ENCODE measurements at regions not wholly inside any gene's neighbourhood (a gene's known extent, or its start where the extent isn't known, plus 50 kb on each side); places are given as distances from the start of the nearest gene placed in this dataset.
"Not testable (repeated sequence)": the region's sequence is repeated elsewhere in the genome, so short reads cannot be mapped to it uniquely, and the experiment has no call there.

DNA sequence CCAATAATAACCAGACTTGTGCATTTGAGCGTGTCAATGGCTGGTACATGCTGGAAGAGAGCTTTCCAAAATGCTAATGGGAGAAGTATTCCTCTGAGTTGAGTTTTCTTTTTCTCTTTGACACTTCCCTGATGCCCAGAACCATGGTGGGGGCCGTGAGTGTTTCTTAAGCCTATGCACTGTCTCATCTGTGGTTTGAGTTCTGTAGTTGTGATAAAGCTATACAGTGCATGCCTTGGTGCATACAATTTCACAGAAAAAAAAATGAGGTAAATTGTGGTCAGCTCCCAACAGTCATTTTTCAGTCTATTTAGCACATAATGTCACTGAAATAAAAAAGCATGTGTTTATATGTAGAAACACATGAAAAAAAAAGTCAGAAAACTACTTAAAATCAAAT lies 204.8 kb downstream of the HDGFL1 start:
- no peak for TF ChIP-seq POLR2A (IDR thresholded peaks at IDR 0.05)
- TF ChIP-seq, protein P1, sequence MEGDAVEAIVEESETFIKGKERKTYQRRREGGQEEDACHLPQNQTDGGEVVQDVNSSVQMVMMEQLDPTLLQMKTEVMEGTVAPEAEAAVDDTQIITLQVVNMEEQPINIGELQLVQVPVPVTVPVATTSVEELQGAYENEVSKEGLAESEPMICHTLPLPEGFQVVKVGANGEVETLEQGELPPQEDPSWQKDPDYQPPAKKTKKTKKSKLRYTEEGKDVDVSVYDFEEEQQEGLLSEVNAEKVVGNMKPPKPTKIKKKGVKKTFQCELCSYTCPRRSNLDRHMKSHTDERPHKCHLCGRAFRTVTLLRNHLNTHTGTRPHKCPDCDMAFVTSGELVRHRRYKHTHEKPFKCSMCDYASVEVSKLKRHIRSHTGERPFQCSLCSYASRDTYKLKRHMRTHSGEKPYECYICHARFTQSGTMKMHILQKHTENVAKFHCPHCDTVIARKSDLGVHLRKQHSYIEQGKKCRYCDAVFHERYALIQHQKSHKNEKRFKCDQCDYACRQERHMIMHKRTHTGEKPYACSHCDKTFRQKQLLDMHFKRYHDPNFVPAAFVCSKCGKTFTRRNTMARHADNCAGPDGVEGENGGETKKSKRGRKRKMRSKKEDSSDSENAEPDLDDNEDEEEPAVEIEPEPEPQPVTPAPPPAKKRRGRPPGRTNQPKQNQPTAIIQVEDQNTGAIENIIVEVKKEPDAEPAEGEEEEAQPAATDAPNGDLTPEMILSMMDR (IDR thresholded peaks at IDR 0.05), result no peak
- H3K36me3 ChIP-seq (replicated peaks in 1 of 2), result no peaks in the 10 kb centered on the region
- no peaks in the 10 kb centered on the region for H3K9me3 ChIP-seq (replicated peaks in 1 of 3)
- no peak overlapping the region for H3K4me3 ChIP-seq
- H3K27me3 ChIP-seq, result no peaks in the 10 kb centered on the region
- 64 to 76% (median 70%) methylated on average over 2 of the region's 2 CpGs for WGBS, 4 donors
- no peaks in the 10 kb centered on the region for H3K4me1 ChIP-seq (replicated peaks in 1 of 2)
- no peak for DNase-seq
- H3K27ac ChIP-seq, result no peak overlapping the region
- intact Hi-C loops (cut with DNase I), result no loop called here

DNA sequence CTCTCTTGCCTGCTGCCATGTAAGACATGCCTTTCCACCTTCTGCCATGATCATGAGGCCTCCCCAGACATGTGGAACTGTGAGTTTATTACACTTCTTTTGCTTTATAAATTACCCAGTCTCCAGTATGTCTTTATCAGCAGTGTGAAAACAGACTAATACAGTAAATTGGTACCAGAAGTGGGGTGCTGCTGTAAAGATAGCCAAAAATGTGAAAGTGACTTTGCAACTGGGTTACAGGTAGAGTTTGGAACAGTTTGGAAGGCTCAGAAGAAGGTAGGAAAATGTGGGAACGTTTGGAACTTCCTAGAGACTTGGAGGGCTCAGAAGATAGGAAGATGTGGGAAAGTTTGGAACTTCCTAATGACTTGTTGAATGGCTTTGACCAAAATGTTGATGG lies 209.1 kb downstream of the HDGFL1 start:
- H3K9me3 ChIP-seq (replicated peaks in 1 of 3); H3K27ac ChIP-seq; H3K4me1 ChIP-seq (replicated peaks in 1 of 2); DNase-seq; H3K4me3 ChIP-seq; H3K27me3 ChIP-seq; H3K36me3 ChIP-seq (replicated peaks in 1 of 2); intact Hi-C loops (cut with DNase I): not testable (repeated sequence)
- 18 to 29% (median 25%) methylated on average over 1 of the region's 1 CpG for WGBS, 4 donors

GRCh38 chr6:22779062-22779461 lies 209.7 kb downstream of the HDGFL1 start:
- WGBS, 4 donors, result 90 to 95% (median 92%) methylated on average over 2 of the region's 2 CpGs
- H3K27ac ChIP-seq, result no peak overlapping the region
- no peaks in the 10 kb centered on the region for H3K4me1 ChIP-seq (replicated peaks in 1 of 2)
- H3K9me3 ChIP-seq (replicated peaks in 1 of 3), result no peaks in the 10 kb centered on the region
- no peaks in the 10 kb centered on the region for H3K36me3 ChIP-seq (replicated peaks in 1 of 2)
- intact Hi-C loops (cut with DNase I), result no loop called here
- no peak overlapping the region for H3K4me3 ChIP-seq
- DNase-seq, result no peak
- TF ChIP-seq, protein P1 (IDR thresholded peaks at IDR 0.05), result no peak
- TF ChIP-seq POLR2A (IDR thresholded peaks at IDR 0.05), result no peak
- H3K27me3 ChIP-seq, result no peaks in the 10 kb centered on the region

GRCh38 chr6:22783931-22784330 lies 214.6 kb downstream of the HDGFL1 start:
- H3K27ac ChIP-seq, result no peak overlapping the region
- no peak for TF ChIP-seq POLR2A (IDR thresholded peaks at IDR 0.05)
- TF ChIP-seq, protein P1 (IDR thresholded peaks at IDR 0.05), result no peak
- H3K9me3 ChIP-seq (replicated peaks in 1 of 3), result no peaks in the 10 kb centered on the region
- no peaks in the 10 kb centered on the region for H3K4me1 ChIP-seq (replicated peaks in 1 of 2)
- intact Hi-C loops (cut with DNase I), result no loop called here
- H3K36me3 ChIP-seq (replicated peaks in 1 of 2), result no peaks in the 10 kb centered on the region
- H3K27me3 ChIP-seq, result no peaks in the 10 kb centered on the region
- 36 to 50% (median 47%) methylated on average over 4 of the region's 4 CpGs for WGBS, 4 donors
- DNase-seq, result no peak
- no peak overlapping the region for H3K4me3 ChIP-seq

DNA sequence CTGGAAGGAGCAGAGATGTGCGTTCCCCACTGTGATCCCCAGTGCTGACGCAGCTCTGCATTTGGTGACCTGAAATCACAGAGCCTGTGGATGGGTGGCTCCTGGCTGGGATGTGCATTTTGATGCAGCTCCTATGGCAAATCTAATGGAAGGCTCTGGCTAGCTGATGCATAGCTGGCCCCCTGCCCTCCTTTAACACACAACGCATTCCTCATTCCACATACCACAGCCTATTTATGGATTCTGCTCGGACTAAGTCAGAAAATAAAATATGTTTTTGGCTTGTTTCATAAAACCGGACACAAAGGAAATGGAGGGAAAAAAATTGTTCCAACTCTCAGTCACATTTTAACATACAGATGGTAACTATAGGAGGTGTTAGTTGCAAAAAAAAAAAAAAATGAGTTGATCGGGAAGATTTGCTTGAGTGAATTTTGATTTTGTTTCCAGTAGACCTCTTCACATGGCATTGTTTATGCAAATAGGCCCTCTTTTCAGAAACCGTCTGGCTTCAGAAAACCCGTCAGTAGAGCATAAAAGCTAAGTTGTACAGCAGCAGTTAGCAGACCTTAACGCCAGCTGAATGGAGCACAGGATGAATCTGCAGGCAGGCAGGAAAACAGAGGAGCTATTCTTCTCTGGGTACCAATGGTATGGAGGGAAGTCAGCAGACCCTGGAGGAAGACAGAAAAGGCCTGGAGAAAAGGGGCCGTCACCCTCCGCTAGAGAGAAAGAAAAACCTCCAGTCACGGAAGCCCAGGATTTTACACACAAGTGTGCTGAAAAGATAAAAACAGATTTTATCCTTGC lies 215.4 kb downstream of the HDGFL1 start:
- WGBS, 4 donors, result 69 to 72% (median 70%) methylated on average over 12 of the region's 12 CpGs
- H3K9me3 ChIP-seq (replicated peaks in 1 of 3), result no peaks in the 10 kb centered on the region
- H3K36me3 ChIP-seq (replicated peaks in 1 of 2), result no peaks in the 10 kb centered on the region
- no peak overlapping the region for H3K27ac ChIP-seq
- no peaks in the 10 kb centered on the region for H3K27me3 ChIP-seq
- TF ChIP-seq, protein P1 (IDR thresholded peaks at IDR 0.05), result no peak
- TF ChIP-seq POLR2A (IDR thresholded peaks at IDR 0.05), result no peak
- intact Hi-C loops (cut with DNase I), result no loop called here
- no peak for DNase-seq
- H3K4me3 ChIP-seq, result no peak overlapping the region
- no peaks in the 10 kb centered on the region for H3K4me1 ChIP-seq (replicated peaks in 1 of 2)
